ENCODE measurements at regions not wholly inside any gene's neighbourhood (a gene's known extent, or its start where the extent isn't known, plus 50 kb on each side); places are given as distances from the start of the nearest gene placed in this dataset.

DNA sequence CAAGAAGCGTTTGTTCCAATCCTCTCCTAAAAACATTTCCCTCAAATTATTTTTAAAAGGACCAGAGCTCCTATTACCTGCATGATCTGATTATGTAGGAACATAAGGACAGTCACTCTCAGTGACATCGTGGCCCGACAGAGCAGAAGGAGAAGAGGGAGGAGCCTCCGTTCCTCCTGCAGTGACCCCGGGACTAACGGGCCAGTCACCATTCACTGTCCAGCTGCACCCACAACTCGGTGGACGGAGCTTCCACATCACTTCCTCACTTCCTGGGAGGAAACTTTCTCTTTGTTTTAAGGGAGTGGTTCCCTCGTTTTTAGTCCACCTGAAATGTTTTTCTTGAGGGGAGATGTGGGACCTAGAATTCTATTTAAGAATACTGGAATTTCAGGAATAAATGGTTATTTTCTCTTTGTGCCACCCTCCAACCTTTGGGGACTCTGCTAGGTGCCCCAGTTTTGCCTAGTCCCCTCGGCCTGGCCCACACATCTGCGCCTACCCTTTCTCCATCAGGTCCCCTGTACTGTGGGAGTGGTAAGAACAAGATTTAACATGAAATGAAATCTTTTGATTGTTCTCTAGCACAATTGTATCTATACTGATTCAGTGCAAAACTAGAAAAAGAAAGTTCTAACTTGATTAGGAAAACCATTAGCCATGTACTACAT, 173.5 kb upstream of the RNF32 start:
- Histone ChIP-seq H3K79me2 (ENCODE audit: control insufficient read depth, insufficient read depth, low read length) (no peaks in the 10 kb centered on the region), H3K9me3 (ENCODE audit: control insufficient read depth, insufficient read depth, low read depth, low read length) (no peaks in the 10 kb centered on the region), H4K20me1 (ENCODE audit: control insufficient read depth, extremely low read depth, insufficient read depth, low read length) (no peaks in the 10 kb centered on the region), H3K4me1 (ENCODE audit: control insufficient read depth, extremely low read depth, insufficient read depth, low read length) (no peaks in the 10 kb centered on the region), H3K4me3 (replicated peaks in 1 of 4; ENCODE audit: control extremely low read depth in 1 of 4, insufficient read depth in 1 of 4, low read depth in 3 of 4, low read length in 4 of 4) (no peak overlapping the region), H3K27ac (ENCODE audit: insufficient read depth, low read length) (no peak overlapping the region), H3K4me2 (ENCODE audit: extremely low read depth, insufficient read depth, low read length) (no peak overlapping the region), H2AFZ (ENCODE audit: low read length) (no peak overlapping the region), H3K36me3 (ENCODE audit: control insufficient read depth, insufficient read depth, low read length) (no peaks in the 10 kb centered on the region), H3K27me3 (ENCODE audit: control insufficient read depth, insufficient read depth, low read length) (no peaks in the 10 kb centered on the region), H3K9ac (ENCODE audit: insufficient read depth, low read length) (no peak overlapping the region)
- TF ChIP-seq EZH2 (IDR thresholded peaks at IDR 0.05; ENCODE audit: low read length, missing control alignments): no peak
- TF ChIP-seq, protein P1, sequence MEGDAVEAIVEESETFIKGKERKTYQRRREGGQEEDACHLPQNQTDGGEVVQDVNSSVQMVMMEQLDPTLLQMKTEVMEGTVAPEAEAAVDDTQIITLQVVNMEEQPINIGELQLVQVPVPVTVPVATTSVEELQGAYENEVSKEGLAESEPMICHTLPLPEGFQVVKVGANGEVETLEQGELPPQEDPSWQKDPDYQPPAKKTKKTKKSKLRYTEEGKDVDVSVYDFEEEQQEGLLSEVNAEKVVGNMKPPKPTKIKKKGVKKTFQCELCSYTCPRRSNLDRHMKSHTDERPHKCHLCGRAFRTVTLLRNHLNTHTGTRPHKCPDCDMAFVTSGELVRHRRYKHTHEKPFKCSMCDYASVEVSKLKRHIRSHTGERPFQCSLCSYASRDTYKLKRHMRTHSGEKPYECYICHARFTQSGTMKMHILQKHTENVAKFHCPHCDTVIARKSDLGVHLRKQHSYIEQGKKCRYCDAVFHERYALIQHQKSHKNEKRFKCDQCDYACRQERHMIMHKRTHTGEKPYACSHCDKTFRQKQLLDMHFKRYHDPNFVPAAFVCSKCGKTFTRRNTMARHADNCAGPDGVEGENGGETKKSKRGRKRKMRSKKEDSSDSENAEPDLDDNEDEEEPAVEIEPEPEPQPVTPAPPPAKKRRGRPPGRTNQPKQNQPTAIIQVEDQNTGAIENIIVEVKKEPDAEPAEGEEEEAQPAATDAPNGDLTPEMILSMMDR (conservative IDR thresholded peaks at IDR 0.05 in 1 of 2, IDR thresholded peaks at IDR 0.05 in 1 of 2; ENCODE audit: low read depth in 1 of 2, low read length in 2 of 2): no peak
- no peak for DNase-seq (ENCODE audit: low read depth in 2 of 2)

- Histone ChIP-seq H3K4me3 (replicated peaks in 1 of 4; ENCODE audit: control extremely low read depth in 1 of 4, insufficient read depth in 1 of 4, low read depth in 3 of 4, low read length in 4 of 4) (no peak overlapping the region), H4K20me1 (ENCODE audit: control insufficient read depth, extremely low read depth, insufficient read depth, low read length) (no peaks in the 10 kb centered on the region), H3K36me3 (ENCODE audit: control insufficient read depth, insufficient read depth, low read length) (no peaks in the 10 kb centered on the region), H2AFZ (ENCODE audit: low read length) (no peak overlapping the region), H3K4me2 (ENCODE audit: extremely low read depth, insufficient read depth, low read length) (no peak overlapping the region), H3K4me1 (ENCODE audit: control insufficient read depth, extremely low read depth, insufficient read depth, low read length) (no peaks in the 10 kb centered on the region), H3K27me3 (ENCODE audit: control insufficient read depth, insufficient read depth, low read length) (no peaks in the 10 kb centered on the region), H3K9me3 (ENCODE audit: control insufficient read depth, insufficient read depth, low read depth, low read length) (no peaks in the 10 kb centered on the region), H3K27ac (ENCODE audit: insufficient read depth, low read length) (no peak overlapping the region), H3K9ac (ENCODE audit: insufficient read depth, low read length) (no peak overlapping the region), H3K79me2 (ENCODE audit: control insufficient read depth, insufficient read depth, low read length) (no peaks in the 10 kb centered on the region)
- TF ChIP-seq EZH2 (IDR thresholded peaks at IDR 0.05; ENCODE audit: low read length, missing control alignments): no peak
- TF ChIP-seq, protein P1 (conservative IDR thresholded peaks at IDR 0.05 in 1 of 2, IDR thresholded peaks at IDR 0.05 in 1 of 2; ENCODE audit: low read depth in 1 of 2, low read length in 2 of 2): no peak
- DNase-seq (ENCODE audit: low read depth in 2 of 2): no peak
Observed at GRCh38 chr7:156466272-156466671, 174.3 kb upstream of the RNF32 start.

DNA sequence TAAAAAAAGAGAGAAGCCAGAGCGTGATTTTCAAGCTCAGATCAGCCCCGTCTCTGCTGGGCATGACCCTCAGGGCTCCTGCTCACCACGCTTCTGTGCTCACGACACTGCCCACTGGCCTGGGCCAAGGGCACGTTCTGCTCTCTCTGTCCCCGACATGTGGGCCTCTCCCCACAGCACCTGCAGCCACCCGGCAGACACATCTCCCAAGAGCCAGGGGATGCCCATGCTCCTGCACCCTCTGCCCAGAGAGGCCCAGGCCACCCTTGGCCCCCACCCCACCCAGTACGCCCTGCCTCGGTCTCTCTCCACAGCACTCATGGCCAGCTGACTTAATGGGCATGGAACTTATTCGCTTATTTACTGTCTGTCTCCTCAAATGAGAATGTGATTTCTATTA, 175.4 kb upstream of the RNF32 start:
- H3K4me1 ChIP-seq (ENCODE audit: control insufficient read depth, extremely low read depth, insufficient read depth, low read length): no peaks in the 10 kb centered on the region
- H3K4me2 ChIP-seq (ENCODE audit: extremely low read depth, insufficient read depth, low read length): no peak overlapping the region
- no peak overlapping the region for H3K9ac ChIP-seq (ENCODE audit: insufficient read depth, low read length)
- H3K36me3 ChIP-seq (ENCODE audit: control insufficient read depth, insufficient read depth, low read length): no peaks in the 10 kb centered on the region
- H4K20me1 ChIP-seq (ENCODE audit: control insufficient read depth, extremely low read depth, insufficient read depth, low read length): no peaks in the 10 kb centered on the region
- no peak overlapping the region for H3K4me3 ChIP-seq (replicated peaks in 1 of 4; ENCODE audit: control extremely low read depth in 1 of 4, insufficient read depth in 1 of 4, low read depth in 3 of 4, low read length in 4 of 4)
- no peak for DNase-seq (ENCODE audit: low read depth in 2 of 2)
- H3K27ac ChIP-seq (ENCODE audit: insufficient read depth, low read length): no peak overlapping the region
- H3K9me3 ChIP-seq (ENCODE audit: control insufficient read depth, insufficient read depth, low read depth, low read length): no peaks in the 10 kb centered on the region
- TF ChIP-seq, protein P1 (conservative IDR thresholded peaks at IDR 0.05 in 1 of 2, IDR thresholded peaks at IDR 0.05 in 1 of 2; ENCODE audit: low read depth in 1 of 2, low read length in 2 of 2): no peak
- TF ChIP-seq EZH2 (IDR thresholded peaks at IDR 0.05; ENCODE audit: low read length, missing control alignments): no peak
- H3K79me2 ChIP-seq (ENCODE audit: control insufficient read depth, insufficient read depth, low read length): no peaks in the 10 kb centered on the region
- H3K27me3 ChIP-seq (ENCODE audit: control insufficient read depth, insufficient read depth, low read length): no peaks in the 10 kb centered on the region
- no peak overlapping the region for H2AFZ ChIP-seq (ENCODE audit: low read length)
